ENCODE measurements at regions not wholly inside any gene's neighbourhood (a gene's known extent, or its start where the extent isn't known, plus 50 kb on each side); places are given as distances from the start of the nearest gene placed in this dataset.
"Not testable (repeated sequence)": the region's sequence is repeated elsewhere in the genome, so short reads cannot be mapped to it uniquely, and the experiment has no call there.

DNA sequence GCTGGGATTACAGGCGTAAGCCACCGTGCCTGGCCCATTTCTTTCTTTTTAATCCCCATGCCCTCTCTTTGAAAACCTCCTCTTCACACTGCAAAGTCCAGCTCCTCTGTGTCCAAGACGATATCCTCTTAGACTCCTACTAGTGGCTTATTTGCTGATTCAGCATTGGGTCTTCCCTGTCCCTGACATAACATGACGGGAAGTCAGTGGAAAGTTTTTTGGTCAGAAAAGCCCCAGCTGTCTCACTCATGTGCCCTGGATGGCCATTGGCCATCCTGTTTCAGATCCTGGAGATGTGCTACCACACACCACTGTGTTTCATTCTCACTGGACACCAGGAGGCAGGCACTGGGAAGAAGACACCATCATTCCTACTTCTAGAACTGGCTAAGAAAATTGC, 102.6 kb upstream of the MED13L start:
- Histone ChIP-seq H3K4me3 (no peak overlapping the region), H3K27me3 (no peaks in the 10 kb centered on the region), H3K36me3 (no peaks in the 10 kb centered on the region), H3K27ac (no peak overlapping the region), H3K9me3 (no peaks in the 10 kb centered on the region), H3K4me1 (peaks cover 5 to 14% (median 9%) of the 10 kb centered on the region in 4 donors)
- TF ChIP-seq, protein P1, sequence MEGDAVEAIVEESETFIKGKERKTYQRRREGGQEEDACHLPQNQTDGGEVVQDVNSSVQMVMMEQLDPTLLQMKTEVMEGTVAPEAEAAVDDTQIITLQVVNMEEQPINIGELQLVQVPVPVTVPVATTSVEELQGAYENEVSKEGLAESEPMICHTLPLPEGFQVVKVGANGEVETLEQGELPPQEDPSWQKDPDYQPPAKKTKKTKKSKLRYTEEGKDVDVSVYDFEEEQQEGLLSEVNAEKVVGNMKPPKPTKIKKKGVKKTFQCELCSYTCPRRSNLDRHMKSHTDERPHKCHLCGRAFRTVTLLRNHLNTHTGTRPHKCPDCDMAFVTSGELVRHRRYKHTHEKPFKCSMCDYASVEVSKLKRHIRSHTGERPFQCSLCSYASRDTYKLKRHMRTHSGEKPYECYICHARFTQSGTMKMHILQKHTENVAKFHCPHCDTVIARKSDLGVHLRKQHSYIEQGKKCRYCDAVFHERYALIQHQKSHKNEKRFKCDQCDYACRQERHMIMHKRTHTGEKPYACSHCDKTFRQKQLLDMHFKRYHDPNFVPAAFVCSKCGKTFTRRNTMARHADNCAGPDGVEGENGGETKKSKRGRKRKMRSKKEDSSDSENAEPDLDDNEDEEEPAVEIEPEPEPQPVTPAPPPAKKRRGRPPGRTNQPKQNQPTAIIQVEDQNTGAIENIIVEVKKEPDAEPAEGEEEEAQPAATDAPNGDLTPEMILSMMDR (IDR thresholded peaks at IDR 0.05), result no peak
- TF ChIP-seq POLR2A (IDR thresholded peaks at IDR 0.05) (no peak), POLR2AphosphoS5 (IDR thresholded peaks at IDR 0.05) (no peak), EP300 (IDR thresholded peaks at IDR 0.05; ENCODE audit: low read depth) (no peak)
- intact Hi-C loops (cut with DNase I; ENCODE audit: low total_unique reads), result no loop called here
- no peak for DNase-seq
- in situ Hi-C loops (cut with MboI; ENCODE audit: low pct_ligation_motif_present in 1 of 4, low pct_unique_long_range_greater_than_20kb in 1 of 4, low sequenced_read_pairs in 3 of 4), result no loop called here
- WGBS, 2 donors (ENCODE audit: low coverage in 1 of 2), result 86 to 97% methylated on average over 3 to 4 of the region's 4 CpGs

DNA sequence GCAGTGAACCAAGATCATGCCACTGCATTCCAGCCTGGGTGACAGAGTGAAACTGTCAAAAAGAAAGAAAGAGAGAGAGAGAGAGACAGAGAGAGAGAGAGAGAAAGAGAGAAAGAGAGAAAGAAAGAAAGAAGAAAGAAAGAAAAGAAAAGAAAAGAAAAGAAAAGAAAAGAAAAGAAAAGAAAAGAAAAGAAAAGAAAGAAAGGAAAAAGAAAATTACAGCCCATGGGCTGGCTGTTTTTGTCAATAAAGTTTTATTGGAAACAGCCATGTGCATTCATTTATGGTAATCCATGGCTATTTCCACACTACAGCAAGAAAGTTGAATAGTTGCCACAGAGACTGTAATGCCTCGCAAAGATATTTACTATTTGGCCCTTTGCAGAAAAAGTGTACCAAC, 103.2 kb upstream of the MED13L start:
- H3K4me3 ChIP-seq; DNase-seq; H3K27ac ChIP-seq; in situ Hi-C loops (cut with MboI; ENCODE audit: low pct_ligation_motif_present in 1 of 4, low pct_unique_long_range_greater_than_20kb in 1 of 4, low sequenced_read_pairs in 3 of 4); intact Hi-C loops (cut with DNase I; ENCODE audit: low total_unique reads); H3K36me3 ChIP-seq; H3K9me3 ChIP-seq; H3K27me3 ChIP-seq: not testable (repeated sequence)
- H3K4me1 ChIP-seq, result peaks cover 5 to 14% (median 9%) of the 10 kb centered on the region in 4 donors
- WGBS, 2 donors (ENCODE audit: low coverage in 1 of 2), result 80 to 94% methylated on average over 1 of the region's 1 CpG

DNA sequence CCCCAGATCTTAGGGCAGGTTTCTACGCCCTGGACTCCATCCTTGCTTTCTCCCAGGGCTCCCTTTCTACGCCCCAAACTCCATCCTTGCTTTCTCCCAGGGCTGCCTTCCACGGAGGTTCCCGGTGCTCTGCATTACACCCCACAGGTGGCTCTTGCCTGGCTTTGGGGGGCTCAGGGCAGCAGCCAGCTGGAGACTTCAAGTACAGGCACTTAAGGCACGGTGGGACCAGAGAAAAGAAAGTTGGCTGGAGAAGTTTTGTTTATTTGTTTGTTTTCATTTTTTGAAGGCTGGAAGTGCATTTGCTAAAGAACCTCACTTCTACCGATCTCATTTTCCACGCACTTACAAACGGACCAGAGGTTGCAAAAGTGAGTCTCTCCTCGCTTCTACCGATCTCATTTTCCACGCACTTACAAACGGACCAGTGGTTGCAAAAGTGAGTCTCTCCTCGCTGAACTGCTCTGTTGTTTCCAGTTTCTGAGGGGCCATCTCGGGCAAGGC, 103.8 kb upstream of the MED13L start:
- in situ Hi-C loops (cut with MboI; ENCODE audit: low pct_ligation_motif_present in 1 of 4, low pct_unique_long_range_greater_than_20kb in 1 of 4, low sequenced_read_pairs in 3 of 4), result no loop called here

DNA sequence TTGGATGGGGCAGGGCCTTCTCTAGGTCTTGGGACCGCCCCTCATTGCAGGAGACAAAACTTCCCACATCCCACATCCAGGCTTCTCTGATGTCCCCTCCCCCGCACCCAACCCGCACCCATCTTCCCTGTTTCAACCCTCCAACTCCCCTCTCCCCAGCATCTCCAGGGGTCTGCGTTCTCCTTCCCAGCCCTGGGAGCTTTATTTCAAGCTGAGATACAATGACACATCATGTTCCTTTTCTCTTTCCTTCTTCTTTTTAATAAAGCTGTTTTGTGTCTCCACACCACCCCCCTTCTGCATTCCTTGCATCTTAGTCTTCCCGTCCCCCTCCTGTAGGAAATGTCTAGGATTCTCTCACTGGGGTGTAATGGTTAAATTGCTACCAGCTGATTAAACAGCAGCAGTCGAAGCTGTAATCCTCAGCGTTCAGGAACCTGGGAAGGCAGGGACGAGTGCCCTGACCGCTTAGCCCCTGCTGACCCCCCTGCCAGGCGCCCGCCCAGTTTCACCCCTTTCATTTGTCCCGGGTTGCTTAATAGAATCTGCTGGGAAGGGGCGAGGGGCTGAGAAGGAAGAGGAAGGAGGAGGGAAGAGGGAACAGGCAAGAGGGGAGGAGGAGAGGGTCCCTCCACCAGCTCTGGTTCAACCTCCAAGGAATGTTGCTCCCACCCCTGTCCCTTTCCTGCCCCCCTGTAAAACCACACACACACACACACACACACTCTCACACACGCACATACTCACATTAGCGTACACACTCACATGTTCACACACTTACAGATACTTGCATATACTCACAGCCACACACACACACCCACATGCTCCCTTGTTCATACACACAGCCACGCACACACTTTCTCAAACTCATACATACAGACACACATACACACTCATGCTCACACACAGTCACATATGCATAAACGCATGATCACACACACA, 104.5 kb upstream of the MED13L start:
- no peak for DNase-seq
- intact Hi-C loops (cut with DNase I; ENCODE audit: low total_unique reads) (no loop called here), in situ Hi-C loops (cut with MboI; ENCODE audit: low pct_ligation_motif_present in 1 of 4, low pct_unique_long_range_greater_than_20kb in 1 of 4, low sequenced_read_pairs in 3 of 4) (no loop called here)
- Histone ChIP-seq H3K9me3 (no peaks in the 10 kb centered on the region), H3K27ac (no peak overlapping the region), H3K4me3 (no peak overlapping the region), H3K4me1 (peaks cover 5 to 11% (median 9%) of the 10 kb centered on the region in 4 donors), H3K36me3 (no peaks in the 10 kb centered on the region), H3K27me3 (no peaks in the 10 kb centered on the region)
- WGBS, 2 donors (ENCODE audit: low coverage in 1 of 2), result 56 to 67% methylated on average over 8 to 17 of the region's 17 CpGs
- TF ChIP-seq, protein P1 (IDR thresholded peaks at IDR 0.05), result no peak
- TF ChIP-seq EP300 (IDR thresholded peaks at IDR 0.05; ENCODE audit: low read depth), result no peak
- TF ChIP-seq POLR2A (IDR thresholded peaks at IDR 0.05), result no peak
- no peak for TF ChIP-seq POLR2AphosphoS5 (IDR thresholded peaks at IDR 0.05)

More for the DNA sequence above, 103.8 kb upstream of the MED13L start:
- no peak for DNase-seq
- H3K36me3 ChIP-seq, result no peaks in the 10 kb centered on the region
- no peaks in the 10 kb centered on the region for H3K9me3 ChIP-seq
- 78 to 94% methylated on average over 3 to 14 of the region's 14 CpGs for WGBS, 2 donors (ENCODE audit: low coverage in 1 of 2)
- peaks cover 5 to 14% (median 9%) of the 10 kb centered on the region in 4 donors for H3K4me1 ChIP-seq
- intact Hi-C loops (cut with DNase I; ENCODE audit: low total_unique reads), result no loop called here
- no peaks in the 10 kb centered on the region for H3K27me3 ChIP-seq
- H3K27ac ChIP-seq, result no peak overlapping the region
- TF ChIP-seq, protein P1 (IDR thresholded peaks at IDR 0.05), result no peak
- TF ChIP-seq POLR2A (IDR thresholded peaks at IDR 0.05), result no peak
- no peak for TF ChIP-seq POLR2AphosphoS5 (IDR thresholded peaks at IDR 0.05)
- TF ChIP-seq EP300 (IDR thresholded peaks at IDR 0.05; ENCODE audit: low read depth), result no peak
- no peak overlapping the region for H3K4me3 ChIP-seq
